Prostate gland (tissue), 2 donors: ENCODE measurements at regions not wholly inside any gene's neighbourhood (a gene's known extent, or its start where the extent isn't known, plus 50 kb on each side); places are given as distances from the start of the nearest gene placed in this dataset.

Experiments
- CTCF ChIP-seq, 4 experiments: fragments of 200-600 bp in 2 of 4; fragments of 450-650 bp in 2 of 4; sonication (generic) in 2 of 4; IDR thresholded peaks; 1 replicate in 3 of 4; 2 replicates in 1 of 4; pipeline ENCODE4 v1.5.1; 2016 to 2019; ENCODE audit warnings: antibody characterized with exemption in 4 of 4, mild to moderate bottlenecking in 2 of 4, moderate library complexity in 2 of 4
- POLR2A ChIP-seq: fragments of 450-650 bp; IDR thresholded peaks from one replicate; pipeline ENCODE4 v1.6.1; 2016; ENCODE audit warnings: antibody characterized with exemption, mild to moderate bottlenecking

GRCh38 chr5:155954701-155955445 lies 372.1 kb upstream of the SGCD start:
- no peak for TF ChIP-seq POLR2A
- no peak for TF ChIP-seq CTCF (IDR thresholded peaks at IDR 0.05)
